ENCODE measurements at regions not wholly inside any gene's neighbourhood (a gene's known extent, or its start where the extent isn't known, plus 50 kb on each side); places are given as distances from the start of the nearest gene placed in this dataset.

DNA sequence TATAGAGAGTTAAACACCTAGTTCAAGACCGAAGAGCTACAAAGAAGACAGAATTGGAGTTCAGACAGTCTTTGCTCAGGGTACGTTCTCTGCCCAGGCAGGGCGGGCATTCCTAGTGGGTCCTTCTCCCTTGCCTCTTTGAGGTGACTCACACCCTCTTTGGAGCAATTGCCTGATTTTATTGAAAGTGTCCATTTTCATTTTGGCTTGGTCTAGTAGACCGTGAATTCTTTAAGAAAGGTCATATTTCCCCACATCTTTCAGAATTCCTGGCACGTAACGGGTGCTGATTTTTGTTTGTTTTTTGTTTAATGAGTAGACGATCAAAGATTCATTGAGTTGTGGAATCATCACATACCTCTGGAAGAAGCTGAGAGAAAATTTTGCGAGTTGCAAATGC is 871.5 kb downstream of the RNF144A start:
- TF ChIP-seq, protein P1, sequence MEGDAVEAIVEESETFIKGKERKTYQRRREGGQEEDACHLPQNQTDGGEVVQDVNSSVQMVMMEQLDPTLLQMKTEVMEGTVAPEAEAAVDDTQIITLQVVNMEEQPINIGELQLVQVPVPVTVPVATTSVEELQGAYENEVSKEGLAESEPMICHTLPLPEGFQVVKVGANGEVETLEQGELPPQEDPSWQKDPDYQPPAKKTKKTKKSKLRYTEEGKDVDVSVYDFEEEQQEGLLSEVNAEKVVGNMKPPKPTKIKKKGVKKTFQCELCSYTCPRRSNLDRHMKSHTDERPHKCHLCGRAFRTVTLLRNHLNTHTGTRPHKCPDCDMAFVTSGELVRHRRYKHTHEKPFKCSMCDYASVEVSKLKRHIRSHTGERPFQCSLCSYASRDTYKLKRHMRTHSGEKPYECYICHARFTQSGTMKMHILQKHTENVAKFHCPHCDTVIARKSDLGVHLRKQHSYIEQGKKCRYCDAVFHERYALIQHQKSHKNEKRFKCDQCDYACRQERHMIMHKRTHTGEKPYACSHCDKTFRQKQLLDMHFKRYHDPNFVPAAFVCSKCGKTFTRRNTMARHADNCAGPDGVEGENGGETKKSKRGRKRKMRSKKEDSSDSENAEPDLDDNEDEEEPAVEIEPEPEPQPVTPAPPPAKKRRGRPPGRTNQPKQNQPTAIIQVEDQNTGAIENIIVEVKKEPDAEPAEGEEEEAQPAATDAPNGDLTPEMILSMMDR (conservative IDR thresholded peaks at IDR 0.05; ENCODE audit: low read length) = no peak
- no peak for TF ChIP-seq EZH2phosphoT487 (IDR thresholded peaks at IDR 0.05; ENCODE audit: borderline replicate concordance)

All from Loucy (cell line).